GM21576 (cell line): ENCODE measurements at regions not wholly inside any gene's neighbourhood (a gene's known extent, or its start where the extent isn't known, plus 50 kb on each side); places are given as distances from the start of the nearest gene placed in this dataset.

ENCODE experiments used
- ATAC-seq: cut with Tn5 transposase; IDR thresholded peaks from one replicate; pipeline ENCODE4 v1.9.1; 2021; ENCODE audit warnings: mild to moderate bottlenecking, moderate library complexity; ENCODE audit not compliant: unreplicated experiment

- no peak for ATAC-seq
Observed at GRCh38 chr1:67559222-67559700, 125.7 kb upstream of the GADD45A start.

GRCh38 chr1:67560580-67561255 lies 124.3 kb upstream of the GADD45A start:
- no peak for ATAC-seq

GRCh38 chr1:67561704-67562113 lies 123.3 kb upstream of the GADD45A start:
- ATAC-seq: peak; percentile 84

GRCh38 chr1:67563684-67564083 lies 121.3 kb upstream of the GADD45A start:
- no peak for ATAC-seq

GRCh38 chr1:67564193-67564592 lies 120.8 kb upstream of the GADD45A start:
- ATAC-seq: no peak

GRCh38 chr1:67566803-67567377 lies 118.1 kb upstream of the GADD45A start:
- no peak for ATAC-seq

GRCh38 chr1:67570486-67571143 lies 114.4 kb upstream of the GADD45A start:
- ATAC-seq: no peak

- no peak for ATAC-seq
Observed at GRCh38 chr1:67571406-67571805, 113.6 kb upstream of the GADD45A start.

- ATAC-seq: no peak
Observed at GRCh38 chr1:67571901-67572593, 113.0 kb upstream of the GADD45A start.

- ATAC-seq: no peak
Observed at GRCh38 chr1:67572594-67573221, 112.3 kb upstream of the GADD45A start.

- ATAC-seq: no peak
Observed at GRCh38 chr1:67573311-67573872, 111.6 kb upstream of the GADD45A start.

GRCh38 chr1:67574221-67574620 lies 110.8 kb upstream of the GADD45A start:
- no peak for ATAC-seq

GRCh38 chr1:67575861-67576260 lies 109.1 kb upstream of the GADD45A start:
- no peak for ATAC-seq

- no peak for ATAC-seq
Observed at GRCh38 chr1:67576474-67576873, 108.5 kb upstream of the GADD45A start.

GRCh38 chr1:67577646-67578045 lies 107.4 kb upstream of the GADD45A start:
- ATAC-seq: no peak

GRCh38 chr1:67578397-67579020 lies 106.5 kb upstream of the GADD45A start:
- no peak for ATAC-seq

- no peak for ATAC-seq
Observed at GRCh38 chr1:67579623-67580394, 105.2 kb upstream of the GADD45A start.

GRCh38 chr1:67580691-67581403 lies 104.2 kb upstream of the GADD45A start:
- ATAC-seq: no peak
